Neutrophil (primary cell): ENCODE measurements at regions not wholly inside any gene's neighbourhood (a gene's known extent, or its start where the extent isn't known, plus 50 kb on each side); places are given as distances from the start of the nearest gene placed in this dataset.

ENCODE experiments used
- H3K27ac ChIP-seq: fragments of 200-600 bp; sonication (generic); 2 replicates; pipeline ENCODE4 v1.5.1; 2016; ENCODE audit warnings: mild to moderate bottlenecking, moderate library complexity
- H3K27me3 ChIP-seq: fragments of 200-600 bp; sonication (generic); 2 replicates; pipeline ENCODE4 v1.6.0; 2016; ENCODE audit warnings: mild to moderate bottlenecking
- H3K36me3 ChIP-seq: fragments of 200-600 bp; sonication (generic); 2 replicates; pipeline ENCODE4 v1.5.1; 2017
- H3K4me1 ChIP-seq, 2 experiments: fragments of 200-600 bp in 1 of 2; sonication (generic) in 1 of 2; 1 replicate in 1 of 2; 2 replicates in 1 of 2; pipeline versions ENCODE4 v1.5.1 to v1.6.1; 2013 to 2016; ENCODE audit warnings: low read depth in 1 of 2, low read length in 1 of 2, mild to moderate bottlenecking in 1 of 2, moderate library complexity in 1 of 2; ENCODE audit not compliant: control insufficient read depth in 1 of 2, insufficient read depth in 1 of 2
- H3K4me3 ChIP-seq, 2 experiments: fragments of 200-600 bp in 1 of 2; sonication (generic) in 1 of 2; 1 replicate in 1 of 2; 2 replicates in 1 of 2; pipeline ENCODE4 v1.5.1; 2013 to 2016; ENCODE audit warnings: low read depth in 1 of 2, low read length in 1 of 2, mild to moderate bottlenecking in 1 of 2, moderate library complexity in 1 of 2
- H3K9me3 ChIP-seq: fragments of 200-600 bp; sonication (generic); 2 replicates; pipeline ENCODE4 v1.5.1; 2016
- CTCF ChIP-seq: fragments of 200-600 bp; sonication (generic); IDR thresholded peaks from 2 replicates; pipeline ENCODE4 v1.5.1; 2016; ENCODE audit warnings: antibody characterized with exemption

- H3K9me3 ChIP-seq, result no peaks in the 10 kb centered on the region
- no peak overlapping the region for H3K27ac ChIP-seq
- H3K4me1 ChIP-seq, result no peaks in the 10 kb centered on the region
- H3K36me3 ChIP-seq, result no peaks in the 10 kb centered on the region
- H3K4me3 ChIP-seq, result no peak overlapping the region
- TF ChIP-seq CTCF, result no peak
- peaks cover 45% of the 10 kb centered on the region for H3K27me3 ChIP-seq
Measured at GRCh38 chr1:36572142-36572715, 89.5 kb upstream of the CSF3R start.

DNA sequence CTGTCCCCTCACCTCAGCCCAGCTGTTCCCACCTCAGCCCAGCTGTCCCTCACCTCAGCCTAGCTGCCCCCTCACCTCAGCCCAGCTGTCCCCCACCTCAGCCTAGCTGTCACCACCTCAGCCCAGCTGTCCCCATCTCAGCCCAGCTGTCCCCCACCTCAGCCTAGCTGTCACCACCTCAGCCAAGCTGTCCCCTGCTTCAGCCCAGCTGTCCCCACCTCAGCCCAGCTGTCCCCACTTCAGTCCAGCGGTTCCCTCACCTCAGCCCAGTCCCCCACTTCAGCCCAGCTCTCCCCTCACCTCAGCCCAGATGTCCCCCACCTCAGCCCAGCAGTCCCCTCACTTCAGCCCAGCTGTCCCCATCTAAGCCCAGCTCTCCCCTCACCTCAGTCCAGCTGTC, 88.4 kb upstream of the CSF3R start:
- H3K27me3 ChIP-seq, result peaks cover 45% of the 10 kb centered on the region
- H3K4me3 ChIP-seq, result no peak overlapping the region
- H3K36me3 ChIP-seq, result no peaks in the 10 kb centered on the region
- TF ChIP-seq CTCF, result no peak
- H3K9me3 ChIP-seq, result no peaks in the 10 kb centered on the region
- H3K4me1 ChIP-seq, result no peaks in the 10 kb centered on the region
- H3K27ac ChIP-seq, result no peak overlapping the region

DNA sequence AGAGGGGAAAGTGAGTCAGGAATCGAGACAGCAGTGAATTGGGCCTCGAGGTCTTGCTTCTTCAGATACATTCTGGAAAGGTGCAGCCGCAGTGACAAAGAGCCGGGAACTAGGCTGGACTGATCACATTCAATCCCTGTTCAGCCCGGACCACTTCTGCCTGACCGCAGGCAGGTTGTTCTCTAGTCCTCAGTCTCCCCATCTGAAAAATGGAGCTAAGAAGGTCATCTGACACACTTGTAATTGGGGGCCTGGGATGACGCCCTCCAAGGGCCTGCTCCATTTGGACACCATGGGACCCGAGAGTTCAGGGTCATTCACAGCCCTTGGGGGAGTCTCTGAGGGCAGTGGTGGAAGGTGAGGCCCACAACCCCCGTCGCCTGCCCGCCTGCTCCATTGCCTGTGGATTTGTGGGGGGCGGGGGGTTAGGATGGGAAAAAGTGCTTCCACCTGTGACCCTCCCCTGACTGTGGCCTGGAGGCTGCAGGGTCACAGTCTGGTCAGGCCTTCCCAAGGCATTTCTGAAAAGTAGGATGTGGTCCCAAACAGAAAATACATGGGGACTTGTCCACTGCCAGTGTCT, 87.9 kb upstream of the CSF3R start:
- peaks cover 47% of the 10 kb centered on the region for H3K27me3 ChIP-seq
- H3K27ac ChIP-seq, result no peak overlapping the region
- no peaks in the 10 kb centered on the region for H3K4me1 ChIP-seq
- H3K9me3 ChIP-seq, result no peaks in the 10 kb centered on the region
- H3K4me3 ChIP-seq, result no peak overlapping the region
- no peak for TF ChIP-seq CTCF
- H3K36me3 ChIP-seq, result no peaks in the 10 kb centered on the region

DNA sequence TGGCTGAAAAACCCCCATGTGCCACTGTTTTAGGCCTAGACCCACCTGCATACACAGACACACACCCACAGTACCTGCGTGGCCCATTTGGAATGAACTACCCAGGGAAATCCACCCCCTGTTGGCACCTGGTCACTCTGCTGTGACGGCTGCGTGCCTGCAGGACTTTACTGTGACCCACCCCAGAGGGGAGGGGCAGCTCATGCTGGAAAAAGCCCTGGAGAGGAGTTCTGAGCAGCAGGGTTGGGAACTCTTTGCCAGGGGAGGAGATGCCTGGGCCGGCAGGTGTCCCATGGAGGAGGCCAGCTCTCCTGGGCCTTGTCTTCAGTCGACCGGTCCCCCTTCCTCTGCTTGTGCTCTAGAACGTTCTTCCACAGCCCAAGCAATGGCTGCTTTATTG, 87.3 kb upstream of the CSF3R start:
- no peak for TF ChIP-seq CTCF
- peaks cover 46% of the 10 kb centered on the region for H3K27me3 ChIP-seq
- H3K9me3 ChIP-seq, result no peaks in the 10 kb centered on the region
- H3K4me1 ChIP-seq, result no peaks in the 10 kb centered on the region
- H3K36me3 ChIP-seq, result no peaks in the 10 kb centered on the region
- no peak overlapping the region for H3K27ac ChIP-seq
- H3K4me3 ChIP-seq, result no peak overlapping the region

GRCh38 chr1:36567601-36568341, 85.1 kb upstream of the CSF3R start:
- no peak overlapping the region for H3K27ac ChIP-seq
- no peak for TF ChIP-seq CTCF
- no peaks in the 10 kb centered on the region for H3K36me3 ChIP-seq
- H3K27me3 ChIP-seq, result peaks cover 24% of the 10 kb centered on the region
- no peaks in the 10 kb centered on the region for H3K4me1 ChIP-seq
- no peaks in the 10 kb centered on the region for H3K9me3 ChIP-seq
- no peak overlapping the region for H3K4me3 ChIP-seq
